ENCODE measurements at regions not wholly inside any gene's neighbourhood (a gene's known extent, or its start where the extent isn't known, plus 50 kb on each side); places are given as distances from the start of the nearest gene placed in this dataset.
"Not testable (repeated sequence)": the region's sequence is repeated elsewhere in the genome, so short reads cannot be mapped to it uniquely, and the experiment has no call there.

GRCh38 chr6:141753180-141753579 is 379.5 kb upstream of the GJE1 start:
- in situ Hi-C loops (cut with MboI; ENCODE audit: low sequenced_read_pairs, unreplicated experiment): no loop called here
- DNase-seq (ENCODE audit: low spot score): no peak
- no peak for TF ChIP-seq CTCF (IDR thresholded peaks at IDR 0.05; ENCODE audit: borderline replicate concordance, control extremely low read depth, extremely low read depth, insufficient read depth, missing control alignments)

DNA sequence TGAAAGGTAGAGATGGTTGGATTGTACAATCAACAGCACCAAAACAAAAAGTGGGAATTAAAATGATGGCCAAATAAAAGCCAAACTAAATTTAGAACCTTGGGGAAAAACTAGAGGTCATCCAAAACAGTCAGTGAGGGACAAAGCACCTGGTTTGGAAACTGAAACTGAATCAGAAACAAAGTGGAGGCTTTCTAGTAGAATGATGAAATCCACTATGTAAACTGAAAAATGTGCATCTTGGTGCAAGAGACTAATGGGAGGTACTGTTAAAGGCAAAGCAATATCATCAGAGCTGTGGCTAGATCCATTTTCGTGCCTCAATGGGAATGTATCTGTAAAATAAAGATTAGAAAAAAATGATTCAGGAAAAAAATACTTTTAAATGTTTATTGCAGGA is 380.0 kb upstream of the GJE1 start:
- TF ChIP-seq CTCF (IDR thresholded peaks at IDR 0.05; ENCODE audit: borderline replicate concordance, control extremely low read depth, extremely low read depth, insufficient read depth, missing control alignments): no peak
- DNase-seq (ENCODE audit: low spot score): no peak
- in situ Hi-C loops (cut with MboI; ENCODE audit: low sequenced_read_pairs, unreplicated experiment): no loop called here

- in situ Hi-C loops (cut with MboI; ENCODE audit: low sequenced_read_pairs, unreplicated experiment); DNase-seq (ENCODE audit: low spot score): not testable (repeated sequence)
Measured at GRCh38 chr6:141746324-141746723, 386.4 kb upstream of the GJE1 start.

GRCh38 chr6:141744971-141745370 is 387.8 kb upstream of the GJE1 start:
- in situ Hi-C loops (cut with MboI; ENCODE audit: low sequenced_read_pairs, unreplicated experiment): no loop called here
- no peak for TF ChIP-seq CTCF (IDR thresholded peaks at IDR 0.05; ENCODE audit: borderline replicate concordance, control extremely low read depth, extremely low read depth, insufficient read depth, missing control alignments)
- no peak for DNase-seq (ENCODE audit: low spot score)

GRCh38 chr6:141744194-141744925 is 388.4 kb upstream of the GJE1 start:
- no peak for TF ChIP-seq CTCF (IDR thresholded peaks at IDR 0.05; ENCODE audit: borderline replicate concordance, control extremely low read depth, extremely low read depth, insufficient read depth, missing control alignments)
- in situ Hi-C loops (cut with MboI; ENCODE audit: low sequenced_read_pairs, unreplicated experiment): no loop called here
- DNase-seq (ENCODE audit: low spot score): no peak

- no peak for DNase-seq (ENCODE audit: low spot score)
- in situ Hi-C loops (cut with MboI; ENCODE audit: low sequenced_read_pairs, unreplicated experiment): no loop called here
- no peak for TF ChIP-seq CTCF (IDR thresholded peaks at IDR 0.05; ENCODE audit: borderline replicate concordance, control extremely low read depth, extremely low read depth, insufficient read depth, missing control alignments)
Measured at GRCh38 chr6:141736104-141736503, 396.6 kb upstream of the GJE1 start.

- no peak for TF ChIP-seq CTCF (IDR thresholded peaks at IDR 0.05; ENCODE audit: borderline replicate concordance, control extremely low read depth, extremely low read depth, insufficient read depth, missing control alignments)
- DNase-seq (ENCODE audit: low spot score): no peak
- in situ Hi-C loops (cut with MboI; ENCODE audit: low sequenced_read_pairs, unreplicated experiment): no loop called here
Measured at GRCh38 chr6:141735126-141735525, 397.6 kb upstream of the GJE1 start.
